HG02759 (cell line): ENCODE measurements at regions not wholly inside any gene's neighbourhood (a gene's known extent, or its start where the extent isn't known, plus 50 kb on each side); places are given as distances from the start of the nearest gene placed in this dataset.
"Not testable (repeated sequence)": the region's sequence is repeated elsewhere in the genome, so short reads cannot be mapped to it uniquely, and the experiment has no call there.

ENCODE experiments used
- ATAC-seq: cut with Tn5 transposase; IDR thresholded peaks from one replicate; pipeline ENCODE4 v1.9.1; 2021; ENCODE audit warnings: mild to moderate bottlenecking, moderate library complexity; ENCODE audit not compliant: unreplicated experiment

DNA sequence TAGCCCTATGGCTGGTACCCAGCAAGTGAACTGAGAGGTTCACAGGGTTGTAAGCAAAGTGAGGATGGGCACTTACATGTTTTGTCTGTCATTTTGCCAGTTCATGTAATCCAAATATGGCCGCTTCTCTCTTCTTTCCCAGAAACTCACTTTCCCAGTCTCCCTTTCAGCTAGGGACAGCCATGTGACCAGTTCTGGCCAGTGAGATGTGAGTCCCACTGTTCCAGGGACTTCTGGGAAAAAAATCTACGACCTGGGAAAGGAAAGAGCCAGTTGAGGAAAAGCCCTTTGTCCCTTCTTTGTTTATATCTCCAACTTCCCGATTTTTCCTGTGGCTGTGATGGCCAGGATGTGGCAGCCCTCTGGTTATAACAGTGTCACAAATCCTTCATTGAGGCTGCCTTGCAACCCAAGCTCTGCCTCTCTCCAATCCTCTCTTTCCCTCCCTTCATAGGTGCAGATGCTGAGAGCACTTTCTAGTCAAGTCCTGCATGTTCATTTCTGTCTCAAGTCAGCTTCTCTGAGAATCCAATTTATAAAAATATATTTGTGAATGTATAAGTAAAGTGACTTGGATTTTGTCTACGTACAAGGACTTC lies 148.6 kb upstream of the ZFP64 start:
- ATAC-seq, result no peak

DNA sequence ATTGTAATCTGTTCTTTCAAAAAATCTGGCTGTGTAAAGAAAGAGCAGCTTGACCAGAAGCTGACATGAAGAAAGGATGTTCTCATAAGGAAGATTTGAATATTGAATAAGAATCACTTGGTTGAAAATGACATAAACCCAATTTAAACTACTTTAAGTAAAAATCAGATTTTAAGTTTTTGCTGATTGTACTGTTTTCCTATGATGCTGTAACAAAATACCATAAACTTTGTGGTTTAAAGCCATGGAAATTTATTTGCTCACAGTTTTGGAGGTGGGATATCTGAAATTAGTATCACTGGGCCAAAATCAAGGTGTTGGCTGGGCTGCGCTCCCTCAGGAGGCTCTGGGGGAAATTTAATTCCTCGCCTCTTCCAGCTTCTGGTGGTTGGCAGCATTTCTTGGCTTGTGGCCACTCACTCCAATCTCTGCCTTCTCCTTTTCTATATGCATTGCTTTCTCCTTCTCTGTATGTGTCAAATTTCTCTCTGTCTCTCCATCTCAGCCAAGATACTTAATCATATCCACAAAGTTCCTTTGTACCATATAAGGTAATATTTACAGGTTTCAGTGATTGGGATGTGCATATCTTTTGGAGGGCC lies 141.2 kb upstream of the ZFP64 start:
- ATAC-seq, result no peak

DNA sequence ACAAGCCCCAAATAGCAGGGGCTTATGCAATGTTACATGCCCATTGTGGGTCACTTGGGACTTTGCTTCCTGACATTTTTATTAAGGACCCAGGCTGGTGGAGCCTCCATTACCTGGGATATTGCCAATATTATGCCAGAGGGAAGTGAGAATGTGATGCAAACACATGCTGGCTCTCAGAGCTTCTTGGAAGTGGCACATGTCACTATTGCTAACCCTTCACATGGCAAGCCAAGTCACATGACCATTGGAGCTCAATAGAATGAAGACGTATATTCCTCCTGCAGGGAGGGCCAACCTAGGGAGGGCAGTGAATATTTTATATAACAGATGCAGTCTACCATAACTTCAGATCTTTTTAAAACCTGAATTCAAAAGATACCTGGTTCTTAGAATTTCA lies 140.7 kb upstream of the ZFP64 start:
- no peak for ATAC-seq

DNA sequence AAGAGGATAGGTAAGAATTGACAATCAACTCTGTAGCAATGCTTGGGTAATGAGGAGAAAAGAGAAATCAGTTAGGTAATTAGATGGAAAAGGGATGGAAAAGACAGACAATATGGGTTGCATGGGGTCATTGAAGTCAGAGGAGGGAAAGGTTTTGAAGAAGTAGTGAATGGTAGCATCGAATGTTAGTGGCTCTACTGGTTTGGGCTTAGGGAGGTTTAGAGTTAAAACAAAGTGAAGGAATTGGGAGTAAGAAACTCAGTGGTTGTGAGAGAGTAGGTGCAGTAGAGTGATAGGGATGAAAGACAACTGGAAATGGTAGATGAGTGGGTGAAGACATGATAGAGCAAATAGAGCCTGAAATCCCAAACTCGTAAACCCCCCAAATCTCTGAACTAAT lies 140.1 kb upstream of the ZFP64 start:
- ATAC-seq, result no peak

DNA sequence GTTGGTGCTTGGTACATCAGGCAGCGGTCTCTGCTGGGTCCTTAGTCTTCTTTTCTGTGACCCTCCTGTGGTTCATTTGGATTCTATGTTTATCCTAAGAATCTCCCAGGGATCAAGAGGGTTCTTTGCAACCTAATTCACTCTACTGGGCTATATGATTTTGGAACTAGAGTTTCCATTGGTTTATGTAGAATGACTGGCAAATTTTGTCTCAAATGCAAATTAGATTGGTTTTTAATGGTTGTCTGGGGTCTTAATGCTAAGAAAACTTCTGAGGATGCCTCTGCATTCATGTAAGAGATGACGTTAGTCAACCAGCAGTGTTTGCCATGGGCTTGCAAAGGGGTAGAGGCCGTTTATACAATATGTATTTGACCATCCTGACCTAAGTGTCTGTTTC lies 129.8 kb upstream of the ZFP64 start:
- no peak for ATAC-seq

DNA sequence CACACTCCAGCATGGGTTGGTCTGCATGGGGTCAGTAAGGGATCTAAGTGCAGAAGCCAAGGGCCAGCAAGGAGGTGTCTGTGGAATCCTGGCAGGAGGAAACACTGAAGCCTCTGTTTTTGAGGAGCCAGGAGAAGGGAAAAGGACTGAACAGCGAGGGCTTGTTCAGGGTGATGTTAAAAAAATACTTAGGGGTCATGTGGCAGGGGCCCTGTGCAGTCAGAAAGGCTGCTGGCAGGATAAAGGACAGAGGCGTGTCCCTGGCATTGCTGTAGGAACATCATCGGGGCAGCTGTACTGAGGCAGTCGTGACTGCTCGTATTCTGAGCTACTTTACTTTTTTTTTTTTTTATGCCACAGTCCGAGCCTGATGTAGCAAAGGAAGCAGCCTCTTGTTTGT lies 127.1 kb upstream of the ZFP64 start:
- no peak for ATAC-seq

DNA sequence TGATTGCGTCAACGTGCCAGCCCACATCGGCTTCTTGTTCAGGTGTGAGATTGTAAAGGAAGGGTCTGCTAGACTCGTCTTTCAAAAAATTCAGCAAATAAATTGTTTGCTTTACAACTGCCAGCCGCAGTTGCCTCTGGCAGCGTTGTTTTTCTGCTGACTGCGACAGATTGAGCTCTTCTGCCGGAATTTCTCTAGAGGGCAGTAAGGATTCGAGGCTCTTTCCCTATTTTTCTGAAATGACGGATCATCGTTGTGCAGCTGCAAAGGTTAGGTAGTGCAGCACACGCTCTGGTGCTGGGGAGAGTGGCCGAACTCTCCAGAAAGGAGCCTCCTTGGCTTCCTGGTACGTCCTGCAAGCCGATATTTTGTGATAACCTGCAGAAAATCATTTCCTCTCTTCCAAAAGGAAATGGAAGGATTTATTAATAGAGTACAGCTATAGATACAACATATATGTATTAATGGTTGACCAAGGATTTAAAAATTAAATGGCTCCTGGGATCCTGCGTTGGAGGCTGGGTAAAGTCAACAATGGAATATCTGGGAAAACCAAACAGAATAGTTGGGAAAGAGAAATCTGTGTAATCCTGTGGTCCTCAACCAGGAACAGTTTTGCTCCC lies 121.9 kb upstream of the ZFP64 start:
- no peak for ATAC-seq

DNA sequence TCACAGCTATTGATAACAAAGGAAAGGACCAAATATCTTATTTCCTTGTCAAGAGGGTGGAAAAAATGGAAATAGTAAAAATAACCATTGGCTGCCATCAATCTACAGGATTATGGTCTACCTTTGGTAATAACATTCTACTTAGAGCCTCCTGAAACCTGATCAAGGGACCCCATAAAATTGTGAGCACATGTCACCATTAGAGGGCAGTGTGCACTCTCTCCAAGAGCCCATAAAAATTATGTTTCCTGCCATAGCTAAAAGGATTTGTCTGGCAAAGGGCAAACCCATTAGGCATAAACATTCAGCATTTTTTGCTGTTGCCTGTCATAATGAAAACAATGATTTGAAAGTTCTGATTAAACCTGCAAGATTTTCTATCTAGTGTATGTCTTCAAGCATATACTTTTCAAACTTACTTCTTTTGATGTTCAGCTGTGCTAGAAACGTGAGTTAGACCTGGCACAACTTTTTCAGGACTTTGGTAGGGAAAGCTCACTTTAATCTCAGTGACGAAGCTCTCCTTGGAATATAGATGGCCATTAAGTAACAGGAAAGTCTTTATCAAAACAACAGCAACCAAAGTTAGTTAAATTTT lies 120.7 kb upstream of the ZFP64 start:
- peak; percentile 48 for ATAC-seq

DNA sequence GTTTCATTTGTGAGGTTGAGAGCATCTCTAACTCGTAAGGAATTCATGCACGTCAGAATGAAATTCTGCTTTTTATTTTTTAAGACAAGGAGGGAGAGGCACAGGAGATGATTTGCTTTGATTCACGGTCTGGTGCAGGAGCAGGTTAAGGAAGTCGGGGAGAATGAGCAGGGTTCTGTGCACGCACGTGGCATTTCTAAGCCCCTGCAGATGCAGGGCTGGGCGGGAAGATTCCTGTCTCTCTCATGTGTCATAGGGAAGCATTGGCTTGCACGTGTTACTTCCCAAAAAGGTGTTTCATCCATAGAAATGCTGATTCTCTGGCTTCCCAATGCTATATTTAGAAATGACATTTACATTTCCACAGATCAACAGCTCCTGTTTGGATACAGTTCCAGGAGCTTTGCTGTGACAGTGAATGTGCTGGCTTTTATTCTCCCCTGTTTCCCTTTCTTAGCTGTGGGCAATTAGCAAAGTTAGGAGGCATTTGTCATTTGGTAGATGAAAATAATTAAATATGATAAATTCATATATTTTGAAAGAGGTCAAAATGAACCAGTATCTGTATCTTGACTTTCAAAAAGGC lies 119.7 kb upstream of the ZFP64 start:
- no peak for ATAC-seq

DNA sequence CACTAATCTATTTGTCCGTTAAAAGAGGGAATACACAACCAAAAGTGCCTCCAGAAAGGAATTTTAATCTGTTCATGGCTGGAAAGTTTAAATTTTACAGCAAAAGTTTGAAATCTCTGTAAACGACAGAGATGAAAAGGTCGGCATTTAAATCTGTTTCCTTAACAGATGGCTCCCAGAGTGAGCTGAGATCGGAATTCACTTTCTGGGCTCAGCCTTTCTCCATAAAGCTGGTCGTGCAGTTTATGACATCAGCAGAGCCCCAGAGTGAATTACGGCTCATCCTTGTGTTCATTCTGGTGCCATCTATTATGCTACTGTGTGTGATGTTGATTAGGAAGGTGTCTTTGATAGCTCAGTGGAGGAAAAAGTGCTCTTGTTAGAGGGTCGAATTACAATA lies 117.6 kb upstream of the ZFP64 start:
- ATAC-seq, result no peak

DNA sequence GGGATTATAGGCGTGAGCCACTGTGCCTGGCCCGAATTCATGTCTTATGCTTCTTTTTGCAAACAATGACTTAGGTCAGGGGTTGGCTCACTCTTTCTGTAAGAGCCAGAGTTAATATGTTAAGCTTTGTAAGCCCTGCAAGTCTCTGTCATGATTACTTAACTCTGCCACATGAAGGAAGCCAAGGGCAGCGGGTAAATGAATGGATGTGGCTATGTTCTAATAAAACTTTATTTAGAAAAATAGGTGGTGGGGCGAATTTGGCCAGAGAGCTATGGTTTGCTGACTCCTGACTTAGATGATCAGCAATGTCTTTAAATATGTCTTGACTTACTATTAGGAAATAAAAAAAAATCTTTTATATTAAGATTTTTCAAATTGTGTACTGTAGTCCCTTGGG lies 114.9 kb upstream of the ZFP64 start:
- no peak for ATAC-seq

DNA sequence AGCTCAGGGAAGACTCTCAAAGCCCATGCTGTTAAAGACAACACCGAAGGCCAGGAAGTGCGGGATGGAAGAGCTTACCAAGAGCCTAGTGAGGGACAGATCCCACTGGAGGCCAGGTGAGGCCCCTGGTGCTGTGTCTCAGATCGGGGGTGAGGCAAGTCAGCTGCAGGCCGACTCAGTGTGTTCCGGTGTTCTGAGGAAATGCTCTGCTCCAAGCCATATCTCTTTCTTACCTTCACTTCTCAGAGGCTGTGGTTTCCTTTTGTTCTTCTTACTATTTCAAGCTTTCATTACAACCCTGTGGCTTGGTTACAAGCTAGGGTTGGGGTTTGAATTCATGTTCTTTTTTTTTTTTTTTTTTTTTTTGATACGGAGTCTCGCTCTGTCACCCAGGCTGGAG lies 114.3 kb upstream of the ZFP64 start:
- ATAC-seq, result no peak

DNA sequence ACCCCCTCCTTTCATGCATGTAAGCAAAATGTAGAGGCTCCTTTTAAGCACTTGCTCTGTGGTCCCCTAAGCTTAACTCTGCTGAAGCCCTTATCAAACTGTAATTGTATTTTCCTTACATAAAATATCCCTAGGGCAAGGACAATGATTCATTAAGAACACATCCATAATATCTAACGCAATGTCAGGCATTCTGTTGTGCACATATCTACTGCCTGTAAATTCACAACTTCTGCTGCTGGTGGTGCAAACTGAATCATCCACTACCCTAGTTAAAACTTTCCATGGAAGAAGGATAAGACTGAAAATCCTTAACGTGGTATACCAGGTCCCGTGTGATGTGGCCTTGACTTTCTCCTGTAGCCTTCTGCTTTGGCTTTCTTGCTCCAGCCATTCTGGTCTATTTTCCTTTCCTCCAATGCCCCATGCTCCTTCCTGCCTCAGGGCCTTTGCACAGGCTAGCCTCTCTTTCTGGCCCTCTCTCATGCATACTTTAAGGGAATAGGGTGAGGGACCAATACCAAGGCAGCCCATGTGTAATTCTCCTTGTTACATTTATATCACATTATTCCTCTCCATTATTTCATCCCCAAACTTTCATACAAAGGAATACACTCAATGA lies 113.6 kb upstream of the ZFP64 start:
- ATAC-seq, result no peak

DNA sequence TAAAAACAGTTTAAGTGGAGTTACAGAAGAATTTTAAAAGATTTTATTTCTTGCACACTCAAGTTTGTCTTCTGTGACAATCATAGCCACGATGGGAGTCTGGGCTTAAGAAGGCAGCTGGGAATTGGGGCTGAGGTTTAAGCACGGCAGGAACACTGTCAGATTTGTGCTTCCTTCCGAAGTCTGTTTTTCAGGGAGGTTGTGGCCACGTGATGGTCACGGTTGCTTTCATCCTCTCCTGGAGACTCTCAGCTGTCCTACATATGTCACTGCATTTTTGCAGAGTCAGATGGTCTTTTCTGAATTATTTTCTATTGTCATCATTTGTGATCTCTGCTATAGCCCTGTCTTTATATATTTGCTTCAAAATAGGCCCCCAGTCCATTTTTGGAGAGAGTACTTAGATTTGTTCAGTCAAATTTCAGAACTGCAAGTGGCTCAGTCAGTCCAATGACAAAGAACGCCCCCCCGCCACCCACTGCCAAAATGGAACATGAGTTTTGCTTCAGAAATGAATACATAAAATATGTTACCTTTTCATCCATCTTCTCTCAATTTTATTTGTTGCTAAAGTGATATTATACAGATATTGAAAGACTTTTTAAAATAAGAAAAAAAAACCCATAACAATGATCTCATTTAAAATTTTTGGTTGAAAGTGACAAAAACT lies 111.8 kb upstream of the ZFP64 start:
- ATAC-seq, result no peak

DNA sequence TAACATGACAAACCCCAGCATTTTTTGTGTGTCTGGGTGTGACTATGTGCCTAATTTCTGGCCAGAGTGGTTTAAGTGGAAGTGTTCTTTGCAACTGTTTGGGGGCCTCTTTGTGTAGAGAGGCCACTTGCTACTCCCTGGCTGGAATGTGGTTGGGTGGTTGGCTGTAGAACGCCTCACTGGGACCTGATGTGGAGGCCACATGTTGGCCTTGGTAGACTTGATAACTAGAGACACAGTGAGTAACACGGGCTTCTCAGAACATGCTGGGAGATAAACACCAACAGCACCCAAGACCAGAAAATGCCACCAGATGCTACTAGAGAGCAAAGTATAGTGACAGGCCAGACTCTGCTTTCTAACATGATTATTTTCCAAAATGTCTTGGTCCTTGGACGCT lies 111.2 kb upstream of the ZFP64 start:
- no peak for ATAC-seq

DNA sequence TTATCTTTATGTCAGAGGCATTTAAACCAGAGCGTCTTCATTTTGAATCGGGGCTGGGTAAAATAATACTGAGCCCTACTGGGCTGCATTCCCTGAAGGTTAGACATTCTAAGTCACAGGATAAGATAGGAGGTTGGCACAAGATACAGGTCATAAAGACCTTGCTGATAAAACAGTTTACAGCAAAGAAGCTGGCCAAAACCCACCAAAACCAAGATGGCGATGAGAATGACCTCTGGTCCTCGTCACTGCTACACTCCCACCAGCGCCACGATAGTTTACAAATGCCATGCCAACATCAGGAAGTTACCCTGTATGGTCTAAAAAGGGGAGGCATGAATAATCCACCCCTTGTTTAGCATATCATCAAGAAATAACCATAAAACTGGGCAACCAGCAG lies 110.5 kb upstream of the ZFP64 start:
- ATAC-seq, result not testable (repeated sequence)

DNA sequence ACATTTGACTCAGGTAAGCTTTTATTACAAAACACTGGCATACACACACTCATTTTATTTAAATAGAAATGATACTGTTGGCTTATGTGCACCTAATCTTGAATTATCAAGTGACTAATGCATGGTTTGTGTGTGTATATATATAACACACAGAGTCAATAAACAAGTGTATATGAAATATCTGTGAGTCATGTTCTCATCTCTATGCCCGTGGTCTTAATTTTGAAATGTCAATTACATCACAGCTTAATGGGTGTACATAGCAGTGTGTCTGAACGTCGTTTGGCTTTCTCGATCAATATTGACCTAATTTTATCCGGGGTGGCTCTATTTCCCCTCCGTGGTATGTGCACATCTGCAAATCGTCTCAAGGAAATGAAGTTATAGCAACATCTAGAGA lies 104.0 kb upstream of the ZFP64 start:
- ATAC-seq, result no peak

DNA sequence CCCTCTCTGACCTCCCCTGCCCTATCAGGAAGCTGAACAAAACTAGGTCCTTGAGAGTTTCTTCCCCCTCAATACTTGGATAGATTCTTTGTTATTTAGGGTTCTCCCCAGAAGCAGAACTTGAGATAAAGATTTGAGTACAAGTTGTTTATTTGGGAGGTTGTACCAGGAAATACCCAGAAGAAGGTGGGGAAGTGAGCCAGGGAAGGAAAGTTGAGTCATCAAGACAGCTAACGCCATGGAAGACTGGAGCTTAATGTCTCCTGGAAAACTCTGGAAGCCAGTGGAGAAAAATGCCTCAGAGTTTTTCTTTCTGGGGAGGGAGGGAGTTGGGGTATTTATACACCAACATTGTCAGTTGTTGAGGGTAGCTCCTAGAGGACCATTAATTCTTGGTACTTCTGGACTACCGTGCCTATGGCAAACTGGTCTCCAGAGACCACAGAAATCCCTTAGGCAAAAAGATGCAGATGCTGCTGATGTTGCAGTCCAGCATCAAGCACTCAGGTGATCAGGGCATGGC lies 102.6 kb upstream of the ZFP64 start:
- no peak for ATAC-seq

DNA sequence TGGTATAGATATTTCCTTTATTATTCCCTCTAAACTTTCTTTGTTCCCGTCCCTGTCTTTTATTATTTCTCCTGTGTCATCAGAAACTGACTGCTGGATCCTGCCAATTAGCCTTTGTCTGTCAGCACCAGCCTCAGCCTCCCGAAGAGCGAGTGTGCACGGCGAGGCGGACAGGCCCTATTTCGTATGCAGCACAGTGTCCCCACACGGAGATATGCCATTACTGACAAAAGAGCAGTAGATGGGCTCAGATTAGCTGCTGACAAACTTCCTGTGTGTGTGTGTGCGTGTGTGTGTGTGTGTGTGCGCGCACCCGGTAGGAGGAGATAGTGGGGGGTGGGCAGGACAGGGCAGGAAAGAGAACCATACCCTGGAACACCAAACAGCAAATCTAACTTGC lies 99.5 kb upstream of the ZFP64 start:
- no peak for ATAC-seq

DNA sequence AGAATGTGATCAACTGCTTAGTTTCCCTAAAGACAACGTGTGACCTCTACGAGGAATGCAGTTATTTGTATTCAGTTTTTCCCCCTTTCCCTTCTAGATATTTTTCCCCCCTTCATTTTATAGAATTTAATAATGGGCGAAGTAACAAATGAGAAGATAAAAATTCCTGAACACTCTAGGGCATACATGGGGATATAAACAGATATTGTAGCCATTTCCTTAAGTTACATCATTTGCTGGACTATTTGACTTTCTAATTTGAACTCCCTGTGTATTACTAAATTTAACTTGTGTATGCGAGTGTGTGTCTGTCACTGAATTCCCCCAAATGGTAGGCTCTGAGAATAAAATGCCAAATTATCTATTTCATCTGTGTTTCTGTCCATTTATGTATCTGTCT lies 99.0 kb upstream of the ZFP64 start:
- no peak for ATAC-seq
